T47D (cell line): ENCODE measurements at regions not wholly inside any gene's neighbourhood (a gene's known extent, or its start where the extent isn't known, plus 50 kb on each side); places are given as distances from the start of the nearest gene placed in this dataset.
A peak's percentile ranks its signal among the peaks of the same experiment; 100 is the strongest.

Experiments used
- DNase-seq, 2 experiments: peaks; one replicate each; pipeline versions ENCODE4 v3.0.0 to v3.0.0-alpha.2; 2011 to 2012; ENCODE audit warnings: low read depth in 1 of 2, low spot score in 1 of 2
- JUND ChIP-seq: IDR thresholded peaks from 2 replicates; pipeline ENCODE4 v1.6.1; 2012; ENCODE audit warnings: low read depth
- in situ Hi-C: cut with HindIII; loops from 2 replicates; pipeline ENCODE4 v1.10.0; 2016; ENCODE audit warnings: low sequenced_read_pairs, low pct_unique_long_range_greater_than_20kb

- TF ChIP-seq JUND = no peak
- DNase-seq = no peak
- in situ Hi-C loops = no loop called here
These were observed 1344.3 kb upstream of the ADGRL3 start for GRCh38 chr4:59855630-59856352.

GRCh38 chr4:59869056-59869455, 1331.1 kb upstream of the ADGRL3 start:
- DNase-seq = no peak
- in situ Hi-C loops = no loop called here
- TF ChIP-seq JUND = no peak

- in situ Hi-C loops = no loop called here
- TF ChIP-seq JUND = no peak
- no peak for DNase-seq
These were observed 1330.6 kb upstream of the ADGRL3 start for GRCh38 chr4:59869559-59869958.

- peak in 1 of 2 experiments; percentile 0 for DNase-seq
- no peak for TF ChIP-seq JUND
- in situ Hi-C loops = no loop called here
These were observed 1318.5 kb upstream of the ADGRL3 start for GRCh38 chr4:59881632-59882031.

GRCh38 chr4:59904331-59904730, 1295.8 kb upstream of the ADGRL3 start:
- peak in 1 of 2 experiments; percentile 43 for DNase-seq
- no peak for TF ChIP-seq JUND
- in situ Hi-C loops = no loop called here

- no peak for TF ChIP-seq JUND
- in situ Hi-C loops = no loop called here
- no peak for DNase-seq
These were observed 1279.7 kb upstream of the ADGRL3 start for GRCh38 chr4:59920416-59920815.

GRCh38 chr4:59925290-59925689, 1274.8 kb upstream of the ADGRL3 start:
- TF ChIP-seq JUND = no peak
- no peak for DNase-seq
- in situ Hi-C loops = no loop called here

- in situ Hi-C loops = no loop called here
- TF ChIP-seq JUND = no peak
- DNase-seq = no peak
These were observed 1263.6 kb upstream of the ADGRL3 start for GRCh38 chr4:59936566-59936965.

GRCh38 chr4:59938166-59938565, 1262.0 kb upstream of the ADGRL3 start:
- no peak for DNase-seq
- in situ Hi-C loops = no loop called here
- TF ChIP-seq JUND = no peak

GRCh38 chr4:59945277-59945676, 1254.8 kb upstream of the ADGRL3 start:
- no peak for TF ChIP-seq JUND
- DNase-seq = no peak
- in situ Hi-C loops = no loop called here

GRCh38 chr4:59945716-59946115, 1254.4 kb upstream of the ADGRL3 start:
- in situ Hi-C loops = no loop called here
- TF ChIP-seq JUND = no peak
- no peak for DNase-seq

GRCh38 chr4:59956366-59956765, 1243.8 kb upstream of the ADGRL3 start:
- TF ChIP-seq JUND = no peak
- in situ Hi-C loops = no loop called here
- peak in 1 of 2 experiments; percentile 4 for DNase-seq

- no peak for TF ChIP-seq JUND
- in situ Hi-C loops = no loop called here
- no peak for DNase-seq
These were observed 1240.0 kb upstream of the ADGRL3 start for GRCh38 chr4:59960143-59960542.

- no peak for DNase-seq
- no peak for TF ChIP-seq JUND
- in situ Hi-C loops = no loop called here
These were observed 1233.4 kb upstream of the ADGRL3 start for GRCh38 chr4:59966758-59967157.
